Cardiac muscle cell (in vitro differentiated cells and primary cell): ENCODE measurements at regions not wholly inside any gene's neighbourhood (a gene's known extent, or its start where the extent isn't known, plus 50 kb on each side); places are given as distances from the start of the nearest gene placed in this dataset.
"Not testable (repeated sequence)": the region's sequence is repeated elsewhere in the genome, so short reads cannot be mapped to it uniquely, and the experiment has no call there.

Experiments
- DNase-seq, 2 donors: peaks; one replicate each; pipeline versions ENCODE4 v3.0.0 to v3.0.0-alpha.2; 2010 to 2017; ENCODE audit warnings: low read depth in 1 of 2, low spot score in 1 of 2
- H3K27ac ChIP-seq: fragments of 200-600 bp; sonication (generic); 2 replicates; pipeline ENCODE4 v1.5.1; 2016
- H3K27me3 ChIP-seq: fragments of 200-600 bp; sonication (generic); 2 replicates; pipeline ENCODE4 v1.6.0; 2016; ENCODE audit warnings: control low read depth
- H3K36me3 ChIP-seq: fragments of 200-600 bp; sonication (generic); 2 replicates; pipeline ENCODE4 v1.5.1; 2016; ENCODE audit warnings: control low read depth
- H3K4me1 ChIP-seq: fragments of 200-600 bp; sonication (generic); 2 replicates; pipeline ENCODE4 v1.8.1; 2017; ENCODE audit warnings: low read depth, mild to moderate bottlenecking, mixed run types
- H3K4me3 ChIP-seq: fragments of 200-600 bp; sonication (generic); 2 replicates; pipeline ENCODE4 v1.5.1; 2016; ENCODE audit warnings: mild to moderate bottlenecking
- H3K9me3 ChIP-seq: fragments of 200-600 bp; sonication (generic); 2 replicates; pipeline ENCODE4 v1.5.1; 2017; ENCODE audit warnings: low read depth, mild to moderate bottlenecking, control low read depth
- CTCF ChIP-seq: IDR thresholded peaks from 2 replicates; pipeline ENCODE4 v1.5.1; 2012; ENCODE audit warnings: low read depth, mild to moderate bottlenecking, low read length

- H3K36me3 ChIP-seq, DNase-seq, H3K4me1 ChIP-seq, H3K27ac ChIP-seq, H3K9me3 ChIP-seq, H3K4me3 ChIP-seq, H3K27me3 ChIP-seq: not testable (repeated sequence)
Measured at GRCh38 chr2:95654897-95655296, 63.1 kb downstream of the TRIM43 start.

GRCh38 chr2:95656553-95656952 lies 64.8 kb downstream of the TRIM43 start:
- not testable (repeated sequence) for H3K4me3 ChIP-seq, H3K27ac ChIP-seq, H3K27me3 ChIP-seq, DNase-seq, H3K9me3 ChIP-seq, H3K4me1 ChIP-seq, H3K36me3 ChIP-seq

- H3K9me3 ChIP-seq, DNase-seq, H3K4me3 ChIP-seq, H3K4me1 ChIP-seq, H3K27ac ChIP-seq, H3K27me3 ChIP-seq, H3K36me3 ChIP-seq: not testable (repeated sequence)
Measured at GRCh38 chr2:95657937-95658336, 66.1 kb downstream of the TRIM43 start.

- DNase-seq, H3K36me3 ChIP-seq, H3K4me3 ChIP-seq, H3K27ac ChIP-seq, H3K27me3 ChIP-seq, H3K4me1 ChIP-seq, H3K9me3 ChIP-seq: not testable (repeated sequence)
Measured at GRCh38 chr2:95660766-95661562, 69.2 kb downstream of the TRIM43 start.

GRCh38 chr2:95663471-95664441 lies 72.0 kb downstream of the TRIM43 start:
- not testable (repeated sequence) for H3K4me1 ChIP-seq, H3K27ac ChIP-seq, DNase-seq, H3K36me3 ChIP-seq, H3K27me3 ChIP-seq, H3K4me3 ChIP-seq, H3K9me3 ChIP-seq

- peak; percentile 20 for TF ChIP-seq CTCF
- peak in 1 of 2 donors; percentile 21 for DNase-seq
- not testable (repeated sequence) for H3K36me3 ChIP-seq, H3K9me3 ChIP-seq, H3K27ac ChIP-seq, H3K4me1 ChIP-seq, H3K4me3 ChIP-seq, H3K27me3 ChIP-seq
Measured at GRCh38 chr2:95666636-95667035, 74.8 kb downstream of the TRIM43 start.

GRCh38 chr2:95667480-95667879 lies 75.7 kb downstream of the TRIM43 start:
- no peak overlapping the region for H3K27ac ChIP-seq
- no peak for TF ChIP-seq CTCF

GRCh38 chr2:95668934-95669333 lies 77.1 kb downstream of the TRIM43 start:
- not testable (repeated sequence) for H3K9me3 ChIP-seq, H3K4me3 ChIP-seq, H3K27me3 ChIP-seq, DNase-seq, H3K4me1 ChIP-seq, H3K36me3 ChIP-seq, H3K27ac ChIP-seq

More at GRCh38 chr2:95667480-95667879, 75.7 kb downstream of the TRIM43 start:
- Histone ChIP-seq H3K36me3 (no peaks in the 10 kb centered on the region), H3K4me3 (no peak overlapping the region), H3K4me1 (no peaks in the 10 kb centered on the region), H3K27me3 (no peaks in the 10 kb centered on the region), H3K9me3 (no peaks in the 10 kb centered on the region)
- DNase-seq = no peak
